GM13976 (cell line): ENCODE measurements at regions not wholly inside any gene's neighbourhood (a gene's known extent, or its start where the extent isn't known, plus 50 kb on each side); places are given as distances from the start of the nearest gene placed in this dataset.

Source experiments
- DNase-seq: peaks from one replicate; pipeline ENCODE4 v3.0.0; 2012; ENCODE audit warnings: low spot score
- in situ Hi-C: fragments of 300-500 bp; cut with MboI; formaldehyde crosslinking; loops from one replicate; pipeline ENCODE4 v1.12.0; 2022; ENCODE audit warnings: low sequenced_read_pairs, mixed read lengths, inconsistent platforms; ENCODE audit not compliant: unreplicated experiment
- TF ChIP-seq, protein P1 (sequence below): IDR thresholded peaks from 2 replicates; pipeline ENCODE4 v1.5.1; 2012; ENCODE audit warnings: borderline replicate concordance, mild to moderate bottlenecking; ENCODE audit not compliant: insufficient read depth; ENCODE audit errors: extremely low read depth, missing control alignments, control extremely low read depth

DNA sequence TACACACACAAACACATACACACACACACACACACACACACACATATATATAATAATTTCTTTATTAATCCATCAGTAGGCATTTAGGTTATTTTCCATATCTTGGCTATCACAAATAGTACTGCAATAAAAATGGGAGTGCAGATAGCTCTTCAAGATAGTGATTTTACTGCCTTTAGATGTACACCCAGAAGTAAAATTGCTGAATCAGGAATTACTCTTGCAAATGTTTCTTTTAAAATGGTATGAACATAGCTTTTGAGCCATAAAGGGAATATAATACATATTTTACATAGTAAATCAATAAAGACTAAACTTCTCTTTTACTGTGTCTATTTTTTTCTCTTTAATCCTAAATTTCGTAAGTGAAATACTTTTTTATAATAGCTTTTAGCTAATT lies 1251.1 kb downstream of the ZPLD1 start:
- in situ Hi-C loops = no loop called here
- TF ChIP-seq, protein P1, sequence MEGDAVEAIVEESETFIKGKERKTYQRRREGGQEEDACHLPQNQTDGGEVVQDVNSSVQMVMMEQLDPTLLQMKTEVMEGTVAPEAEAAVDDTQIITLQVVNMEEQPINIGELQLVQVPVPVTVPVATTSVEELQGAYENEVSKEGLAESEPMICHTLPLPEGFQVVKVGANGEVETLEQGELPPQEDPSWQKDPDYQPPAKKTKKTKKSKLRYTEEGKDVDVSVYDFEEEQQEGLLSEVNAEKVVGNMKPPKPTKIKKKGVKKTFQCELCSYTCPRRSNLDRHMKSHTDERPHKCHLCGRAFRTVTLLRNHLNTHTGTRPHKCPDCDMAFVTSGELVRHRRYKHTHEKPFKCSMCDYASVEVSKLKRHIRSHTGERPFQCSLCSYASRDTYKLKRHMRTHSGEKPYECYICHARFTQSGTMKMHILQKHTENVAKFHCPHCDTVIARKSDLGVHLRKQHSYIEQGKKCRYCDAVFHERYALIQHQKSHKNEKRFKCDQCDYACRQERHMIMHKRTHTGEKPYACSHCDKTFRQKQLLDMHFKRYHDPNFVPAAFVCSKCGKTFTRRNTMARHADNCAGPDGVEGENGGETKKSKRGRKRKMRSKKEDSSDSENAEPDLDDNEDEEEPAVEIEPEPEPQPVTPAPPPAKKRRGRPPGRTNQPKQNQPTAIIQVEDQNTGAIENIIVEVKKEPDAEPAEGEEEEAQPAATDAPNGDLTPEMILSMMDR = no peak
- no peak for DNase-seq

DNA sequence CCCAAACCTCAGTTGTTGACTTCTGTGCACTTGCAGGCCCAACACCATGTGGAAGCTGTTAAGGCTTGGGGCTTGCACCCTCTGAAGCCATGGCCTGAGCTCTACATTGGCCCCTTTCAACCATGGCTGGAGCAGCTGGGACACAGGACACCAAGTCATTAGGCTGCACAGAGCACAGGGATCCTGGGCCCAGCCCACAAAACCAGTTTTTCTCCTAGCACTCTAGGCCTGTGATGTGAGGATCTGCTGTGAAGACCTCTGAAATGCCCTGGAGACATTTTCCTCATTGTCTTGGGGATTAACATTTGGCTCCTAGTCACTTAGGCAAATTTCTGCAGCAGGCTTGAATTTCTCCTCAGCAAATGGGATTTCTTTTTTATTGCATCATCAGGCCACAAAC lies 1255.7 kb downstream of the ZPLD1 start:
- DNase-seq = no peak
- TF ChIP-seq, protein P1 = no peak
- in situ Hi-C loops = no loop called here

DNA sequence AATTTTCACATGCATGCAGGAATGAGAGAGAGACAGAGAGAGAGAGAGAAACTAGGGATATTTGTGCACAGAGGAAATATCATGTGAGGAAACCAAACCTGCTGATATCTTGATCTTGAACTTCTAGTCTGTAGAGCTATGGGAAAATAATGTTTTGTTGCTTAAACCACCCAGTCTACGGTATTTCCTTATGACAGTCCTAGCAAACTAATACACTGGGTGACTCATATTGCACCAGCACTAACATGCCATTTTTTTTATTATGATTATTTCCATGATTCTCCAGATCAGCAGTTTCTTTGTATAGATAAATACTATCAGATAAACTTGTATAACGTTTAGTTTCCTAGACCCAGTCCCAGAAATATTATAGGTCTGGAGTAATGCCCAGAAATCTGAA lies 1259.0 kb downstream of the ZPLD1 start:
- in situ Hi-C loops = no loop called here
- no peak for DNase-seq
- TF ChIP-seq, protein P1 = no peak

DNA sequence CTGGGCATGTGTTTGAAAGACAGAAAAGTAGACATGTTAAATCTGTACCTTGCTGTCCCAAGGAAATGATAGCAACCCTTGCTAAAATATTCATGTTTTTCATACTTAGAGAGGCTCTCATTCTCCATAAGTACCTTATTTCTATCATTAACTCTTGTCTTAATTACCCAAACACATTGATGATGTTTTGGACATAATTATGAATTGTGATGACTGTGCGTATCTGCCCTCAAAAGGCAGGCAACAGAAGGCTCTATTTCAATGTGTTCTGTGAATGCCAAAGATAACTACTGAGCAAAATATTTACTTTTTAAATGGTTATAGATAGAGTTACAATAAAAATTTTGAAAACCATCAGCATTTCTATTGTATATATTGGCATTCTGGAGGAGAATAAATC lies 1263.8 kb downstream of the ZPLD1 start:
- no peak for DNase-seq
- TF ChIP-seq, protein P1 = no peak
- in situ Hi-C loops = no loop called here

DNA sequence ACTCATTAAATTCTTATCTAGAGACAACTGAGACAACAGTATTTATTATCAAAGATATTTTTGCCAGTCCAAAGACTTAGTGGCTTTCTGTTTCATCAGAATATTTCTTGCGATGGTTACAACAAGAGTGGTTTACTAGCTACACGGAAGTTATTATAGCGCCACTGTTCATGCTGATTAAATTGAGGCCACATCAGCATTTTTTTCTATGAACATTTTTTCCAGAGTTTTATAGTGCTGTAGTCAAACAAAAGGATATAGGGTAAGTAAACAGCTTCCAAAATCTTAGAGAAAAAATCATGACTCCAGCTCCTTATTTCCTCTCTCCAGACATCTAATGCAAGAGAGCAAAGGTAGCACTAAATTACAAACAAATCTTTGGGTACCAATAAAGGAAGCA lies 1264.4 kb downstream of the ZPLD1 start:
- no peak for DNase-seq
- in situ Hi-C loops = no loop called here
- TF ChIP-seq, protein P1 = no peak

DNA sequence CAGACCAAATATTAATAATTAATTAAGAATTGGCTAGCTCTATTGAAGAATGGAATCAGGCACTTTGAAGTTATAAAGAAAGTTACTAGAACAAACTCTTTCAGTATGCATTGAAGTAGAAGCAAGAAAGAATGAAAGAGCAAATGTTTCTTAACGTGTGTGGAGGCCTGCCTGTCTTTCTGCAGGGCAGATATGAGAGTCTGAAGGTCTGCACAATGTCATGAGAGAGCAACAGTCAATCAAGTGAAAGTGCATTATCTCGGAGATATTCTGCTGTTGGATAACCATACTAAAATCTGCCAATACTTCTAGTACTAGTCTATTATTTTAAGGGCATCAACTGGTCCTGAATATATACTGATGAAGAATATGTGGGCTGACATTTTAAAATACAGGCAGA lies 1270.8 kb downstream of the ZPLD1 start:
- TF ChIP-seq, protein P1 = no peak
- no peak for DNase-seq
- in situ Hi-C loops = no loop called here

DNA sequence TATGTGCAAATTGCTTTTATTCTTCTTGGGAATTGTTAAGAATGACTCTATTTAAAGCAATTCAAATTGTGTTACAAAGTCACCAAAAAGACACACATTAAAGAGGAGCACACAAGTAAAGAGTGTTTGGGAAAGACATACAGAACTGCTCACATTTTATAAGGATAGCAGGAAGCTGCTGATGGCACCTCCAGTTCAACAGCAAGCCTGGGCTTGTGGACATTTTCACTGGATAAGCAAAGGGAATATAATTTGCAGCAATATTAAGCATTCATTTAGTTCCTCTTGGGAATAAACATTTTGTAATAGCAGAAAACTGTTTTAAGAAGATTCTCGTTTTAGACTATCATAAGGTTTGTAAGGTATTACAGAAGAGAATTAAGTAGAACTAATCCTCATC lies 1271.9 kb downstream of the ZPLD1 start:
- DNase-seq = no peak
- TF ChIP-seq, protein P1 = no peak
- in situ Hi-C loops = no loop called here
